ENCODE measurements at regions not wholly inside any gene's neighbourhood (a gene's known extent, or its start where the extent isn't known, plus 50 kb on each side); places are given as distances from the start of the nearest gene placed in this dataset.

- Histone ChIP-seq H3K27ac (ENCODE audit: extremely low read depth, low read depth, low read length) (no peak overlapping the region), H3K9me3 (replicated peaks; ENCODE audit: control insufficient read depth, insufficient read depth, low read depth, low read length) (no peaks in the 10 kb centered on the region), H2AFZ (ENCODE audit: low read depth, low read length) (no peak overlapping the region), H4K20me1 (replicated peaks; ENCODE audit: control insufficient read depth, insufficient read depth, low read length) (no peaks in the 10 kb centered on the region), H3K27me3 (ENCODE audit: control insufficient read depth in 2 of 2, insufficient read depth in 2 of 2, low read length in 2 of 2) (no peaks in the 10 kb centered on the region), H3K9ac (ENCODE audit: insufficient read depth in 1 of 2, low read depth in 2 of 2, low read length in 2 of 2) (no peak overlapping the region), H3K4me1 (replicated peaks in 1 of 2; ENCODE audit: control insufficient read depth in 2 of 2, insufficient read depth in 2 of 2, low read length in 2 of 2) (no peaks in the 10 kb centered on the region), H3K9me1 (ENCODE audit: control insufficient read depth, insufficient read depth, low read length) (no peaks in the 10 kb centered on the region), H3K36me3 (ENCODE audit: control insufficient read depth, insufficient read depth, low read length) (no peaks in the 10 kb centered on the region), H3K79me2 (ENCODE audit: control insufficient read depth, insufficient read depth, low read length) (no peaks in the 10 kb centered on the region), H3K4me3 (no peak overlapping the region), H3K4me2 (ENCODE audit: insufficient read depth, low read length) (no peak overlapping the region)
- POLR2A ChIA-PET, result no interaction called here
- ATAC-seq, result no peak
- WGBS (ENCODE audit: insufficient coverage, low coverage, missing lambda C conversion rate), result 42% methylated on average over 2 of the region's 2 CpGs
- in situ Hi-C loops (cut with MboI), result no loop called here
- no peak for DNase-seq (ENCODE audit: extremely low read depth in 1 of 4, low spot score in 3 of 4)
- BruUV-seq (replicated peaks), result no TSS peak
- no peak for FAIRE-seq
- intact Hi-C loops (cut with micrococcal nuclease), result no loop called here
- CTCF ChIA-PET (ENCODE audit: low intra/inter-chr PET ratio), result no interaction called here
- no peak for TF ChIP-seq ZNF41 (CRISPR knock-in tag; conservative IDR thresholded peaks at IDR 0.05)
- TF ChIP-seq ZNF512 (tag; IDR thresholded peaks at IDR 0.05), result no peak
- no peak for TF ChIP-seq NR3C1 (CRISPR knock-in tag; IDR thresholded peaks at IDR 0.05)
- no peak for TF ChIP-seq FOXO4 (CRISPR knock-in tag; IDR thresholded peaks at IDR 0.05)
- no peak for TF ChIP-seq SREBF2 (CRISPR knock-in tag; IDR thresholded peaks at IDR 0.05)
- TF ChIP-seq ZNF24 (IDR thresholded peaks at IDR 0.05), result no peak
- no peak for TF ChIP-seq TRIM25 (IDR thresholded peaks at IDR 0.05; ENCODE audit: borderline replicate concordance)
- TF ChIP-seq CBX2 (IDR thresholded peaks at IDR 0.05; ENCODE audit: insufficient read depth, low read length, poor library complexity, severe bottlenecking), result no peak
- no peak for TF ChIP-seq TSHZ1 (CRISPR knock-in tag; IDR thresholded peaks at IDR 0.05)
- TF ChIP-seq ETS2 (tag; IDR thresholded peaks at IDR 0.05; ENCODE audit: borderline replicate concordance, poor library complexity, severe bottlenecking), result no peak
- no peak for TF ChIP-seq CLOCK (CRISPR knock-in tag; IDR thresholded peaks at IDR 0.05; ENCODE audit: borderline replicate concordance)
- TF ChIP-seq ZFP36 (IDR thresholded peaks at IDR 0.05; ENCODE audit: low read depth, low read length, partially characterized antibody), result no peak
Observed at GRCh38 chr4:38510201-38510600, 153.8 kb upstream of the KLF3 start.

Measured in K562 (cell line).